NCI-H1436 (cell line): ENCODE measurements at regions not wholly inside any gene's neighbourhood (a gene's known extent, or its start where the extent isn't known, plus 50 kb on each side); places are given as distances from the start of the nearest gene placed in this dataset.
"Not testable (repeated sequence)": the region's sequence is repeated elsewhere in the genome, so short reads cannot be mapped to it uniquely, and the experiment has no call there.

Experiments used
- DNase-seq: peaks from one replicate; lab custom pipeline; 2025; lab: John Stamatoyannopoulos, UW

GRCh38 chr10:117457932-117458331, 82.7 kb upstream of the PDZD8 start:
- no peak for DNase-seq

- DNase-seq = no peak
Measured at GRCh38 chr10:117457071-117457810, 82.0 kb upstream of the PDZD8 start.

DNA sequence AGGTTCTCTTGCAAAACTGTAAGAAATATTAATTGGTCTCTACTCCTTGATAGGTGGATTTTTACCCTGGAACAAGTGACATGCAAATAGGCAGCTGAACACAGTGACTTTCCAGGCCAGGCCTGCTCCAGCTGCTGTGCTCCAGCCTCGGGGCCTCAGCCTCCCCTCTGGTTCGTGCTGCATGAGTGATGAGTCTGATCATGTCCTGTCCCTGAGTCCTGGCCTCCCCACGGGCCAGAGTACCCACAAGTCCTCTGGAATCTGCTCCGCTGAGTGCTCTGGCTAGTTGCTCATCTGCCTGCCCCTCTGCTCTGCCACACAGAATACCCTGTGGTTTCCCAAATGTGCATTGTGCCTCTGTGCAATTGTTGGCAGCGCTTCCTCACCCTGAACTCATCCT, 80.1 kb upstream of the PDZD8 start:
- no peak for DNase-seq

- no peak for DNase-seq
Measured at GRCh38 chr10:117454502-117454901, 79.3 kb upstream of the PDZD8 start.

DNA sequence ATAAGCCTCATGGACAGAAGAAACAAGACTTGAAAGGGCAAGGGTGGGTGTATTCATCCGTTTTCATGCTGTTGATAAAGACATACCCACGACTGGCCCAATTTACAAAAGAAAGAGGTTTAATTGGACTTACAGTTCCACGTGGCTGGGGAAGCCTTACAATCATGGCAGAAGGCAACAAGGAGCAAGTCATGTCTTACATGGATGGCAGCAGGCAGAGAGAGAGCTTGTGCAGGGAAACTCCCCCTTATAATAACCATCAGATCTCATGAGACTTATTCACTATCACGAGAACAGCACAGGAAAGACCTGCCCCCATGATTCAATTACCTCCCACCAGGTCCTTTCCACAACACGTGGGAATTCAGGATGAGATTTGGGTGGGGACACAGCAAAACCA, 78.2 kb upstream of the PDZD8 start:
- not testable (repeated sequence) for DNase-seq

DNA sequence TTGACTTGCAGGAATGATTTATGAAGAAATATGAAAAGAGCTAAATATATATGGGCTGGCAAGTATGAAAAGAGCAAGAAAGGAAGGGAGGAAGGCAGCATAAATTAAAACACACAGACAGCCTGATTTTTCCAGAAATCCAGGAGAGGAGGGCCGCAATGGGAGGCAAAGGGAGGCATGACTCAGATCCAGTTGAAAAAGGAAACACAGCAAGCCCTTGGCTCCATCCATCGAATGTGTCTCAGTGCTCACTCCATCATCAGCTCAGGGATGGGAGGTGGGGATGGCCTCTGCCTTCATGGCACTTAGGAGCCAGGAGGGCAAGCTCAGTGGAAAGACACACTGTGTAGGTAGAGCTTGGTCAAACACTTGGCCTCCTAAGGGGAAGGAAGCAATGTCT, 75.7 kb upstream of the PDZD8 start:
- no peak for DNase-seq

DNA sequence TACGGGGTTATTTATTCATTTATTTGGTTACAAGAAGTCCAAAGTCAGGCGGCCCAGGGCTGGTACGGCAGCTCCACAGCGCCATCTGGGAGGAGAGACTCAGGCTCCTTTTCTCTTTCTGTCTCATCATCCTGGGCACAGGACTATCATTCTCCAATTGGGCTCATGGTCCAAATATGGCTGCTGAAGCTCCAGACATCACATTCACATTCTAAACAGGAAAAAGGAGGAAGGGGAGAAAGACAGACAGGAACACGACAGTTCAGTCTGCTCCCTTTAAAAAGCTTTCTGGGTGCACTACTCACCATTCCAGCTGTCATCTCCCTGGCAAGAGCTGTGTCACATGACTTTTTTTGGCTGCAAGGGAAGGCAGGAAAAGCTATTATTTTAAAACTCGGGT, 74.4 kb upstream of the PDZD8 start:
- DNase-seq = no peak

DNA sequence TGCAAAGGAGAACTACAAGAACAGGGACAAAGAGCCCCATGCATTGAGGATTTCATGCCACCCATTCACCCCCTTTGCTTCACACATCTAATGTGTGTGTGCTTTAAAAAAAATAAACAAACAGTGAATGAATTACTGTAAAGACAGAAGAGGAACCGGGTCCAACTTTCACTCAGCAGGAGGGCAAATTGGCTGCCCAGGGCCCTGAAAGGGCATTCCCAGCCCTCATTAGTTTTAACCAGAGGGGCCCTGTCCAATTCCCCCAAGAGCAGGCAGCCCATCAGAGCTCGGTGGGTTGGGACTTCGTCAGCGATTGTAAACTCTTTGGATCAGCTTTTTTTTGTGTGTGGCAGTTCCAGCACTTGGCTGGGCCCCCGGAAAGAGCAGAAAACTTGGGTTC, 73.6 kb upstream of the PDZD8 start:
- no peak for DNase-seq

DNA sequence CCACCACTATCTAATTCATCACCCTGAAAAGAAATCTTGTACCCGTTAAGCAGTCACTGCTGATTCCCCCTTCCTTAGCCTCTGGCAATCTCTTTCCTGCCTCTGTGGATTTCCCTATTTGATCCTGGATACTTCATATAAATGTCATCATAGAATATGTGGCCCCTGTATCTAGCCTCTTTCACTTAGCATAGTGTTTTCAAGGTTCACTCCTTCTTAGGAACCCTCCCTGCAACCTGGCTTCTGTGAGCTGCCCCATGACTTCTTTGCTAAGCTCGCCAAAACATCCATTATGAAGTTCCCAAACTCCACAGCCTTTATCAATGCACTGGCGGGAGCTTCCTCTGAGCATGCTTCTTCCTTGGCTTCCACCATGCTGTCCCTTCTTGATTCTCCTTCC, 70.8 kb upstream of the PDZD8 start:
- no peak for DNase-seq

DNA sequence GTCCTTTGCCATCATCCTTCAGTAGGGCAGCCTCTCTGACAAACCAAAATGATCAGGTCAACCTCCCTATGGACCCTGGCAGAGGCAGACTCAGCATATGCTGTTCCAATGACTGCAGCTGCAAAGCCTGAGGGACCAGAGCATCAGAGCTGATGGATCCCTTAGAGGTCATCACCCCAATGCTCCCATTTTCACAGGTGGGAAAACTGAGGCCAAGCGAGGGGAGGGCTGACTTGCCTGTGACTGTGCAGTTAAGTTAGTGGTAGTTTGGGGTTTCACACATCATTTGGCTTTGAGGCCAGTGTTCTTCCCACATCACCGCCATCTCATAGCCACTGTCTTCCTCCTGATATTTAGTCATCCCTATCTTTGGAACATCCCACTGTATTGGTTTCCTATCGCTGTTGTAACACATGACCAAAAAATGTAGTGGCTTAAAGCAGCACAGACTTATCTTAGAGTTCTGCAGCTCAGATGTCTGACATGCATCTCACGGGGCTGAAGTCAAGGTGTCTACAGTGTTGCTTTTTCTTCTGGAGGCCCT, 69.3 kb upstream of the PDZD8 start:
- no peak for DNase-seq

GRCh38 chr10:117443686-117444041, 68.4 kb upstream of the PDZD8 start:
- no peak for DNase-seq

- peak; percentile 71 for DNase-seq
Measured at GRCh38 chr10:117442944-117443685, 67.9 kb upstream of the PDZD8 start.

DNA sequence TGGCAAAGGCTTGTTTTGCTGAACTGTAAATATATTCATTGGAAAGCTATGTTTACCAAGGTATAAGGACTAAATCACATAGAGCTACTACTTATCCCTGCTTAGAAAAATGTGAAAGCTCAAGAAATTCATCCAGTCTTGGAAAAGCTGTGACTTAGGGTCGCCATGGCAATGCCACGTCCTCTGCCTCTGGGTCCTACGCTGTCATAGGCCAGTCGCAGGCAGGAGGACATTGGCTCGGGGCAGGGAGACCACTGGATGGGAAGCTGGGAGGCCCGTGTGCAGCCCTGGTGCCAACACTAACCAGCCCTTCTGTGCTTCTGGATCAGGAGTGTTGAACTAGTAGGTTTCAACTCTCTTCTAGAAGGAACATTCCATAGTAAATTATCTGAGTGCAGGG, 67.3 kb upstream of the PDZD8 start:
- DNase-seq = no peak

DNA sequence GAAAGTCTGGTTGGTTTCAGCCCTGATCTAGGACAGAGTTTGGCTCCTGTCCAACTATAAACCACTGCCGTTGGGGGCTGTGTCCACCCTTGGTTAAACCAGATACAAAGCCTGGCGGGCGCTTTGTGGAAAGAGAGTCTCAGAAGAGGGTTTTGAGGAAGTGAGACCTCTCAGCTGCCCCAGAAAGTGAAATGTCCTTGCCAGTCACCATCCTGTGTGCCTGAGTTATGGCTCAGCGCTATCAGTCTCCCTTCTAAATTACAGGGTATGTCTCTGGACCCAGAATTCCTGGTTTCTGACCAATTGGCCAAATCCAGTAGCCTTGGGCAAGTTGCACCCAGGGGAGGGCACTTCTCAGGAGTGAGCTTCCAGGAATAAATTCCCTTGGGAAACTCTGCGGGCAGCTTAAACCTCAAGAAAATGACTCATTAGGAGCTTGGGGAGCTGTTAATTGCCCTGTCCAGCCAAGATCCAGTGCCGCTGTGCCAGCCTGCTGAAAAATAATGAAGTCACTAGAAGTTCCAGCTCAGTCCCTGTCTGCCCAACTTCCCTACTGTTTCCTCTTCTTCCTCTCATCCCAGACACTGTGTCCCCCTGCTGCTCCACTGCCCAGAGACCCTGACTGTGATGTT, 66.7 kb upstream of the PDZD8 start:
- no peak for DNase-seq

GRCh38 chr10:117441361-117441760, 66.1 kb upstream of the PDZD8 start:
- no peak for DNase-seq

GRCh38 chr10:117439243-117439912, 64.1 kb upstream of the PDZD8 start:
- DNase-seq = no peak

- DNase-seq = no peak
Measured at GRCh38 chr10:117432866-117433265, 57.6 kb upstream of the PDZD8 start.

DNA sequence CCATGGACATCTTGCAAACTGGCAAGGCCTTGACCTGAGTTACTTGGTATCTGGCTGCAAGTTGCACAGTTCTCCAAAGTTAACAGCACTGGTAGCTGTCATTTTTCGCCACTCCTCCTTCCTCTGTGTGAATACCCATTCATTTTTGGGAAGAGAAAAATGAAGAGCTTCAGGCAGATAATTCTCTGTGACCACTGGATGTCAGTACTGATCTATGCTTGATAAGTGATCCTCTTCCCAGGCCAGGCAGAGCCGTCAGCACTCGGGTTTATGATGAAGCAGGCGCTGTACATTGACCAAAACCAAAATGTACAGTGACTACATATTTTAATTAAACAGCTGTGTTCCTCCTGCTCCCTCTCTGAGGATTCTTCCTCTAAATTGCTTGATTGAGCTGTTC, 55.9 kb upstream of the PDZD8 start:
- DNase-seq = no peak

GRCh38 chr10:117430535-117430934, 55.3 kb upstream of the PDZD8 start:
- not testable (repeated sequence) for DNase-seq

DNA sequence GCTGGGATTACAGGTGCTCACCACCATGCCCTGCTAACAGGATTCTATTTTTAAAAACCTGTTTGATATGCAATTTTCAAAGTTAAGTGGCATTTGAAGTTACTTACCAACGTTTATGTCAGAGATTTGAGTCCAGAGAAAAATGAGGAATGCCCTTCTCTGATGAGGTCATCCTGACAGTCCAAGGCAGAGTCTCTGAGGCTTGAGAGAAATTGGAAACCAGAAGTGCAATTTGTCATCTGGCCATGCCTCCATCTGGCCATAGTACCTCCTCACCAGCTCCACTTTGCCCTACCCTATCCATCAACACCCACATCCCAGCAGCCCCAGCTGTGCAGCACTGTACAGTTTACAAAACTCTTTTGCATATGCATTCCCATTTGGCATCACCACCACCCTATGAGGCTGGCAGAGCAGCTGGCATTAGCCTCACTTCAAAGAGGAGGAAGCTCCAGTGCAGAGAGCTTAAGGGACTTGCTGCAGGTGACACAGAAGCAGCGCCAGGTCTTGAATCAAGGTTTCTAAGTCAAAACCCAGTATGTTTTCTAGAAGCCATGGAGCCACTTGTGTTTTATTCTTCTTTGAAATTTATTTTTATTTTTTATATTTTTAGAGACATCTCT, 54.5 kb upstream of the PDZD8 start:
- DNase-seq = no peak

- no peak for DNase-seq
Measured at GRCh38 chr10:117427356-117427755, 52.1 kb upstream of the PDZD8 start.

- DNase-seq = no peak
Measured at GRCh38 chr10:117425974-117426566, 50.8 kb upstream of the PDZD8 start.
